SK-N-SH treated with all-trans-retinoic acid at 6 μM for 48 hours (cell line): ENCODE measurements at regions not wholly inside any gene's neighbourhood (a gene's known extent, or its start where the extent isn't known, plus 50 kb on each side); places are given as distances from the start of the nearest gene placed in this dataset.

Experiments
- ARNTL ChIP-seq: fragments of 450-650 bp; formaldehyde crosslinking; IDR thresholded peaks from 2 replicates; pipeline ENCODE4 v1.5.0; 2020; ENCODE audit warnings: low read depth, mild to moderate bottlenecking, moderate library complexity, borderline replicate concordance
- RARB ChIP-seq: fragments of 250-450 bp; sonication (Bioruptor Pico); IDR thresholded peaks from 2 replicates; pipeline ENCODE4 v1.8.0; 2021; ENCODE audit warnings: mild to moderate bottlenecking, moderate library complexity
- SNAI2 ChIP-seq: fragments of 250-450 bp; sonication (Bioruptor Pico); IDR thresholded peaks from 2 replicates; pipeline ENCODE4 v1.5.0; 2020; ENCODE audit warnings: mild to moderate bottlenecking, moderate library complexity
- ZFP3 ChIP-seq: fragments of 250-450 bp; sonication (Bioruptor Pico); IDR thresholded peaks from 2 replicates; pipeline ENCODE4 v1.5.0; 2020; ENCODE audit warnings: mild to moderate bottlenecking, moderate library complexity
- ZNF8 ChIP-seq: fragments of 450-650 bp; formaldehyde crosslinking; IDR thresholded peaks from 2 replicates; pipeline ENCODE4 v1.5.0; 2020; ENCODE audit warnings: mild to moderate bottlenecking, moderate library complexity
- TF ChIP-seq, protein P1 (sequence below): fragments of 250-450 bp; sonication (Bioruptor Pico); IDR thresholded peaks from 2 replicates; pipeline ENCODE4 v1.5.1; 2021; ENCODE audit warnings: mild to moderate bottlenecking, moderate library complexity

DNA sequence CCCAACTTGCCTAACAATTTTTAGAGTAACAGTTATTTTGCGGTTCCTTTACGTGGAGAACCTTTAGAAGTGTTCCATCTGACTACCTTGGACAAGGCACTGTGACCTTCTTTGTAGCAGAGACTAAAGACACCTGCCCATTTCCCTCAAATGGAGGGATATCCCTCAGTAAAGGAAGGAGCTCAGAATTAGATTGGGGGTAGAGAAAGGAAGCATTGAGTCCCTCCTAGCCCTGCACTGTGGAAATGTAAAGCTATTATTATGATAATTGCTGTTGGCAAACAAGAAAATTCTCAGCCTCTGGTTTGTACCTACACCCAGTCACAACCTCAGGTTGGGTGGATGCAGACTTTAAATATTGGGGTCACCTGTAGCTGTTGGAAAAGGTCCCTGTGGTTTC is 72.6 kb upstream of the MACF1 start:
- TF ChIP-seq SNAI2 (CRISPR knock-in tag), result no peak
- TF ChIP-seq ZNF8, result no peak
- TF ChIP-seq ARNTL, result no peak
- no peak for TF ChIP-seq RARB (CRISPR knock-in tag)
- no peak for TF ChIP-seq ZFP3
- TF ChIP-seq, protein P1, sequence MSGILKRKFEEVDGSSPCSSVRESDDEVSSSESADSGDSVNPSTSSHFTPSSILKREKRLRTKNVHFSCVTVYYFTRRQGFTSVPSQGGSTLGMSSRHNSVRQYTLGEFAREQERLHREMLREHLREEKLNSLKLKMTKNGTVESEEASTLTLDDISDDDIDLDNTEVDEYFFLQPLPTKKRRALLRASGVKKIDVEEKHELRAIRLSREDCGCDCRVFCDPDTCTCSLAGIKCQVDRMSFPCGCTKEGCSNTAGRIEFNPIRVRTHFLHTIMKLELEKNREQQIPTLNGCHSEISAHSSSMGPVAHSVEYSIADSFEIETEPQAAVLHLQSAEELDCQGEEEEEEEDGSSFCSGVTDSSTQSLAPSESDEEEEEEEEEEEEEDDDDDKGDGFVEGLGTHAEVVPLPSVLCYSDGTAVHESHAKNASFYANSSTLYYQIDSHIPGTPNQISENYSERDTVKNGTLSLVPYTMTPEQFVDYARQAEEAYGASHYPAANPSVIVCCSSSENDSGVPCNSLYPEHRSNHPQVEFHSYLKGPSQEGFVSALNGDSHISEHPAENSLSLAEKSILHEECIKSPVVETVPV (CRISPR knock-in tag), result no peak
